Tibial nerve (tissue), 4 donors: ENCODE measurements at regions not wholly inside any gene's neighbourhood (a gene's known extent, or its start where the extent isn't known, plus 50 kb on each side); places are given as distances from the start of the nearest gene placed in this dataset.
"Not testable (repeated sequence)": the region's sequence is repeated elsewhere in the genome, so short reads cannot be mapped to it uniquely, and the experiment has no call there.

Experiments
- DNase-seq, 2 donors: peaks; one replicate each; pipeline ENCODE4 v3.0.0-alpha.2; 2019; ENCODE audit warnings: low spot score in 2 of 2
- H3K27ac ChIP-seq, 4 donors: fragments of 200-600 bp; sonication (generic) in 3 of 4; one replicate each; pipeline ENCODE4 v1.5.1; 2017 to 2019; ENCODE audit warnings: mild to moderate bottlenecking in 1 of 4
- H3K27me3 ChIP-seq, 2 donors: fragments of 200-600 bp; sonication (generic) in 1 of 2; one replicate each; pipeline versions ENCODE4 v1.5.1 to v1.6.0; 2017 to 2019
- H3K36me3 ChIP-seq, 3 donors: fragments of 200-600 bp; sonication (generic); one replicate each; pipeline ENCODE4 v1.5.1; 2018 to 2019
- H3K4me1 ChIP-seq, 4 donors: fragments of 200-600 bp; sonication (generic) in 3 of 4; one replicate each; pipeline ENCODE4 v1.5.1; 2017 to 2019
- H3K4me3 ChIP-seq, 4 donors: fragments of 200-600 bp; sonication (generic) in 3 of 4; one replicate each; pipeline ENCODE4 v1.5.1; 2017 to 2019; ENCODE audit warnings: mild to moderate bottlenecking in 1 of 4, moderate library complexity in 1 of 4
- H3K9me3 ChIP-seq, 4 donors: fragments of 200-600 bp; sonication (generic) in 3 of 4; one replicate each; pipeline ENCODE4 v1.5.1; 2017 to 2019
- CTCF ChIP-seq, 5 experiments: fragments of 200-600 bp in 3 of 5; fragments of 450-650 bp in 2 of 5; sonication (generic) in 3 of 5; IDR thresholded peaks; one replicate each; pipeline ENCODE4 v1.5.1; 2016 to 2019; ENCODE audit warnings: antibody characterized with exemption in 5 of 5, mild to moderate bottlenecking in 3 of 5, moderate library complexity in 2 of 5
- EP300 ChIP-seq, 2 donors: sonication (generic); formaldehyde crosslinking; IDR thresholded peaks; one replicate each; pipeline ENCODE4 v1.6.1; 2017; ENCODE audit warnings: antibody characterized with exemption in 2 of 2, mild to moderate bottlenecking in 1 of 2
- POLR2A ChIP-seq, 2 donors: fragments of 450-650 bp; IDR thresholded peaks; one replicate each; pipeline ENCODE4 v1.6.1; 2017; ENCODE audit warnings: antibody characterized with exemption in 2 of 2, mild to moderate bottlenecking in 2 of 2, moderate library complexity in 2 of 2
- WGBS, 2 donors: methylation state at CpG; one replicate each; pipeline ENCODE4 v1.1.5; 2018; 5-methylcytosine and 5-hydroxymethylcytosine counted together

- Histone ChIP-seq H3K4me1 (no peaks in the 10 kb centered on the region), H3K36me3 (no peaks in the 10 kb centered on the region), H3K27me3 (no peaks in the 10 kb centered on the region), H3K9me3 (no peaks in the 10 kb centered on the region), H3K27ac (no peak overlapping the region), H3K4me3 (no peak overlapping the region)
- no peak for DNase-seq
- TF ChIP-seq EP300 (IDR thresholded peaks at IDR 0.05) (no peak), CTCF (IDR thresholded peaks at IDR 0.05) (no peak), POLR2A (IDR thresholded peaks at IDR 0.05) (no peak)
- 85% methylated on average over 4 of the region's 4 CpGs; no CpG with 5 or more reads in 1 of the 2 donors for WGBS, 2 donors
Measured at GRCh38 chrY:7663261-7663660, 751.7 kb upstream of the AMELY start.

GRCh38 chrY:7659047-7659446 lies 747.5 kb upstream of the AMELY start:
- Histone ChIP-seq H3K4me1 (no peaks in the 10 kb centered on the region), H3K27me3 (no peaks in the 10 kb centered on the region), H3K9me3 (no peaks in the 10 kb centered on the region), H3K4me3 (no peak overlapping the region), H3K36me3 (no peaks in the 10 kb centered on the region), H3K27ac (no peak overlapping the region)
- TF ChIP-seq EP300 (IDR thresholded peaks at IDR 0.05) = no peak
- no peak for TF ChIP-seq POLR2A (IDR thresholded peaks at IDR 0.05)
- no peak for TF ChIP-seq CTCF (IDR thresholded peaks at IDR 0.05)
- no peak for DNase-seq
- 85% methylated on average over 5 of the region's 5 CpGs; no CpG with 5 or more reads in 1 of the 2 donors for WGBS, 2 donors

- H3K27me3 ChIP-seq = no peaks in the 10 kb centered on the region
- H3K27ac ChIP-seq = no peak overlapping the region
- H3K9me3 ChIP-seq = no peaks in the 10 kb centered on the region
- H3K36me3 ChIP-seq = no peaks in the 10 kb centered on the region
- no peak for DNase-seq
- 88% methylated on average over 5 of the region's 5 CpGs; no CpG with 5 or more reads in 1 of the 2 donors for WGBS, 2 donors
- TF ChIP-seq CTCF (IDR thresholded peaks at IDR 0.05) (no peak), POLR2A (IDR thresholded peaks at IDR 0.05) (no peak), EP300 (IDR thresholded peaks at IDR 0.05) (no peak)
- H3K4me1 ChIP-seq = no peaks in the 10 kb centered on the region
- H3K4me3 ChIP-seq = no peak overlapping the region
Measured at GRCh38 chrY:7656596-7656995, 745.0 kb upstream of the AMELY start.

- H3K27ac ChIP-seq = no peak overlapping the region
Measured at GRCh38 chrY:7654985-7655384, 743.4 kb upstream of the AMELY start.

GRCh38 chrY:7649866-7650265 lies 738.3 kb upstream of the AMELY start:
- H3K9me3 ChIP-seq = not testable (repeated sequence)
- 53% methylated on average over 1 of the region's 1 CpG; no CpG with 5 or more reads in 1 of the 2 donors for WGBS, 2 donors

More at GRCh38 chrY:7654985-7655384, 743.4 kb upstream of the AMELY start:
- Histone ChIP-seq H3K36me3 (no peaks in the 10 kb centered on the region), H3K4me1 (no peaks in the 10 kb centered on the region), H3K9me3 (no peaks in the 10 kb centered on the region), H3K27me3 (no peaks in the 10 kb centered on the region), H3K4me3 (no peak overlapping the region)
- DNase-seq = no peak
- no peak for TF ChIP-seq EP300 (IDR thresholded peaks at IDR 0.05)
- no peak for TF ChIP-seq CTCF (IDR thresholded peaks at IDR 0.05)
- no peak for TF ChIP-seq POLR2A (IDR thresholded peaks at IDR 0.05)

More at GRCh38 chrY:7649866-7650265, 738.3 kb upstream of the AMELY start:
- not testable (repeated sequence) for H3K36me3 ChIP-seq, DNase-seq, H3K4me1 ChIP-seq, H3K4me3 ChIP-seq, H3K27ac ChIP-seq, H3K27me3 ChIP-seq
